ENCODE measurements at regions not wholly inside any gene's neighbourhood (a gene's known extent, or its start where the extent isn't known, plus 50 kb on each side); places are given as distances from the start of the nearest gene placed in this dataset.

DNA sequence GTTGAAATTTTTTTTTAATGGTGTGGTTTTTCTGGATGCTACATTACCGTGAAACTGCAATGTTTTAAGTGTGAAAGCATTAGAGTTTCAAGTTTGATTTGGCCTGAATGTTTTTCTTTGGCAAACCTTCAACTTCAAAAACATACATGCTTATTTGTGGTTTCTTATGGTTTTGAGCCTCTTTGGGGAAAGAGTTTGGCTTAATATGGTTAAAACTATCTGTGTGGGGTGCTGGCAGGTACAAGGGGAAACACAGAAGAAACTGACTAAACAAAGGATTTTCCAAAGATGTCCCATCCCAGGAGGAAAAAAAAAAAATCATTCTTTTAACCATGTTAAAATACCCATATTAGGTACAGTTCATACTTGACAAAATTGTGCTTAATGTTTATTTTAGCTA lies 121.1 kb downstream of the HGF start:
- TF ChIP-seq, protein P1, sequence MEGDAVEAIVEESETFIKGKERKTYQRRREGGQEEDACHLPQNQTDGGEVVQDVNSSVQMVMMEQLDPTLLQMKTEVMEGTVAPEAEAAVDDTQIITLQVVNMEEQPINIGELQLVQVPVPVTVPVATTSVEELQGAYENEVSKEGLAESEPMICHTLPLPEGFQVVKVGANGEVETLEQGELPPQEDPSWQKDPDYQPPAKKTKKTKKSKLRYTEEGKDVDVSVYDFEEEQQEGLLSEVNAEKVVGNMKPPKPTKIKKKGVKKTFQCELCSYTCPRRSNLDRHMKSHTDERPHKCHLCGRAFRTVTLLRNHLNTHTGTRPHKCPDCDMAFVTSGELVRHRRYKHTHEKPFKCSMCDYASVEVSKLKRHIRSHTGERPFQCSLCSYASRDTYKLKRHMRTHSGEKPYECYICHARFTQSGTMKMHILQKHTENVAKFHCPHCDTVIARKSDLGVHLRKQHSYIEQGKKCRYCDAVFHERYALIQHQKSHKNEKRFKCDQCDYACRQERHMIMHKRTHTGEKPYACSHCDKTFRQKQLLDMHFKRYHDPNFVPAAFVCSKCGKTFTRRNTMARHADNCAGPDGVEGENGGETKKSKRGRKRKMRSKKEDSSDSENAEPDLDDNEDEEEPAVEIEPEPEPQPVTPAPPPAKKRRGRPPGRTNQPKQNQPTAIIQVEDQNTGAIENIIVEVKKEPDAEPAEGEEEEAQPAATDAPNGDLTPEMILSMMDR (IDR thresholded peaks at IDR 0.05; ENCODE audit: insufficient read depth, low read depth, low read length), result no peak
- TF ChIP-seq EZH2 (IDR thresholded peaks at IDR 0.05; ENCODE audit: insufficient read depth, low read length), result no peak

Data from astrocyte (in vitro differentiated cells and primary cell).